Osteocyte (in vitro differentiated cells): ENCODE measurements at regions not wholly inside any gene's neighbourhood (a gene's known extent, or its start where the extent isn't known, plus 50 kb on each side); places are given as distances from the start of the nearest gene placed in this dataset.

ENCODE experiments used
- DNase-seq: peaks from one replicate; pipeline ENCODE4 v3.0.0; 2021; ENCODE audit warnings: mixed read lengths; ENCODE audit not compliant: unreplicated experiment; ENCODE audit errors: extremely low spot score
- H3K27ac Mint-ChIP-seq: one replicate; pipeline ENCODE4 v1.8.0; 2021; ENCODE audit warnings: mild to moderate bottlenecking, mixed read lengths; ENCODE audit not compliant: unreplicated experiment
- H3K27me3 Mint-ChIP-seq: one replicate; pipeline ENCODE4 v1.8.0; 2021; ENCODE audit warnings: mixed read lengths; ENCODE audit not compliant: unreplicated experiment
- H3K36me3 Mint-ChIP-seq: one replicate; pipeline ENCODE4 v1.8.0; 2021; ENCODE audit warnings: mixed read lengths; ENCODE audit not compliant: unreplicated experiment
- H3K4me1 Mint-ChIP-seq: one replicate; pipeline ENCODE4 v1.8.0; 2021; ENCODE audit warnings: mixed read lengths; ENCODE audit not compliant: unreplicated experiment
- H3K4me3 Mint-ChIP-seq: one replicate; pipeline ENCODE4 v1.8.0; 2021; ENCODE audit warnings: mild to moderate bottlenecking, moderate library complexity, mixed read lengths; ENCODE audit not compliant: unreplicated experiment
- H3K9me3 Mint-ChIP-seq: one replicate; pipeline ENCODE4 v1.8.0; 2021; ENCODE audit warnings: mixed read lengths; ENCODE audit not compliant: unreplicated experiment
- TF ChIP-seq, protein P1 (sequence below): fragments of 200-600 bp; sonication (generic); IDR thresholded peaks from 2 replicates; pipeline ENCODE4 v1.5.0; 2021; ENCODE audit warnings: antibody characterized with exemption, mild to moderate bottlenecking, moderate library complexity

DNA sequence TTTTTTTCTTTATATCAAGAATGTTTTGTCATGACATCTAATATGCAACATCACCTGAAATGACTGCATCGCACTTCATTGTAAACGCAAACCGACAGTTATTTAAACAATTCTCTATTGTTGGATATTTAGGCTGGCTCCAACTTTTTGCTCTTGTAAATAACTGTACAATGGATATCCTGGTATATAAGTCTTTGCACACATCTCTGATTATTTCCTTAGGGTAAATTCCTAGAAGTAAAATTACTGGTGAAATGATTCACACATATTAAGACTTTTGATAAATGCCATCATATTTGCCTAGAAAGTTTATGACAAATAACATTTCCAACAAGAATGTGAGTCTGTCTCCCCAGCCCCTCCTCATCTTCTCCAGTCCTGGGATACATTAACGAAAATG, 154.7 kb downstream of the TFAP2C start:
- no peak for DNase-seq
- Mint-ChIP-seq H3K4me1 (peaks cover 59% of the 10 kb centered on the region), H3K4me3 (no peak overlapping the region), H3K9me3 (no peaks in the 10 kb centered on the region), H3K27me3 (no peaks in the 10 kb centered on the region), H3K36me3 (no peaks in the 10 kb centered on the region), H3K27ac (no peak overlapping the region)
- TF ChIP-seq, protein P1, sequence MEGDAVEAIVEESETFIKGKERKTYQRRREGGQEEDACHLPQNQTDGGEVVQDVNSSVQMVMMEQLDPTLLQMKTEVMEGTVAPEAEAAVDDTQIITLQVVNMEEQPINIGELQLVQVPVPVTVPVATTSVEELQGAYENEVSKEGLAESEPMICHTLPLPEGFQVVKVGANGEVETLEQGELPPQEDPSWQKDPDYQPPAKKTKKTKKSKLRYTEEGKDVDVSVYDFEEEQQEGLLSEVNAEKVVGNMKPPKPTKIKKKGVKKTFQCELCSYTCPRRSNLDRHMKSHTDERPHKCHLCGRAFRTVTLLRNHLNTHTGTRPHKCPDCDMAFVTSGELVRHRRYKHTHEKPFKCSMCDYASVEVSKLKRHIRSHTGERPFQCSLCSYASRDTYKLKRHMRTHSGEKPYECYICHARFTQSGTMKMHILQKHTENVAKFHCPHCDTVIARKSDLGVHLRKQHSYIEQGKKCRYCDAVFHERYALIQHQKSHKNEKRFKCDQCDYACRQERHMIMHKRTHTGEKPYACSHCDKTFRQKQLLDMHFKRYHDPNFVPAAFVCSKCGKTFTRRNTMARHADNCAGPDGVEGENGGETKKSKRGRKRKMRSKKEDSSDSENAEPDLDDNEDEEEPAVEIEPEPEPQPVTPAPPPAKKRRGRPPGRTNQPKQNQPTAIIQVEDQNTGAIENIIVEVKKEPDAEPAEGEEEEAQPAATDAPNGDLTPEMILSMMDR = no peak

DNA sequence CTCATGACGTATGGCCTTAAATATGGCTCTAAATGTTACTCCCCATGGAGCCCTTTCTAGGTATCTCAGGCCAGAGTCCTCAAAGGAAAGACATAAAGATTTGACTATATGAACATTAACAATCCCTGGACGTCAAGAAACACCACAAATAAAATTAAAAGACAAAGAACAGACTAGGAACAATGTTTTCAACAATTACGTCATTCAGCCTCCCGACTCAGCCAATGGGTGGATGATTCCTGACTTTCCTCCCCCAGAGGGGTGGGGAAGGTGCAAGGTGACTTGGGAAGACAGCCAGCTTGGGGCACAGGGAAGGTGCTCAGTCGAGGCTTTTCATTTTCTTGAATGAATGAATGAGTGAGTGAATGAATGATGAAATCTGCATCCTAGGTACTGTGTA, 157.4 kb downstream of the TFAP2C start:
- H3K27ac Mint-ChIP-seq = peak overlapping the region; percentile 9

DNA sequence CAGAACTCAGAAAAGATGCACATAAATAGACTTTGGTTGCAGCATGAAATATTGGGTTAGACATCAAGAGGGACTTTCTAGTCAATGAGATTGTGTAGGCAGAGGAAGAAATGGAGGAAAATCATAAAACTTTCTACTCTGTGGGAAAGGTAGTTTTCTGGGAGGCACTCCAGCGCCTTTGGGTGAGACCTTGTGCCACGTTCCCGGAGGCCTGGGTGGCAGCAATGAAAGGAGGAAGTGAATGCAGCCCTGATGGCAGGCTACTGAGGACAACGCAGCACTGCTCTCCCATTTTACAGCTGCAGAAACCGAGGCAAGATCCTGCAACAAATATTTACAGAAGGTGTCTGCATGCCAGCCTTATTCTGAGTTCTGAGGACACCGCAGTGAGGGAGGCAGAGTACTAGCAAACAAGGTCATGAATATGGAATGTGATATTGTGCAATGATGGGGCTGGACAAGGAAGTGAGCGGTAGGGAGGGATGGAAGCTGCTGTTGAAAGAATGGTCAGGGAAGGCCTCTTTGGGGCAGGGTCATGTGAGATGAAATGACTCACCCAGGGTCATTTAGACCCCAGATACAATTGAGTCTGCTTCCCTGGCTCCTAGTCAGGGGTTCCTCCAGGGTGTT, 159.1 kb downstream of the TFAP2C start:
- no peaks in the 10 kb centered on the region for H3K9me3 Mint-ChIP-seq
- no peaks in the 10 kb centered on the region for H3K36me3 Mint-ChIP-seq
- H3K4me3 Mint-ChIP-seq = no peak overlapping the region
- TF ChIP-seq, protein P1 = no peak
- H3K27me3 Mint-ChIP-seq = no peaks in the 10 kb centered on the region
- no peak for DNase-seq
- H3K4me1 Mint-ChIP-seq = peaks cover 42% of the 10 kb centered on the region
- H3K27ac Mint-ChIP-seq = peak overlapping the region; percentile 77

More for the DNA sequence above, 157.4 kb downstream of the TFAP2C start:
- peaks cover 49% of the 10 kb centered on the region for H3K4me1 Mint-ChIP-seq
- TF ChIP-seq, protein P1 = no peak
- DNase-seq = no peak
- no peaks in the 10 kb centered on the region for H3K27me3 Mint-ChIP-seq
- H3K9me3 Mint-ChIP-seq = no peaks in the 10 kb centered on the region
- H3K4me3 Mint-ChIP-seq = no peak overlapping the region
- no peaks in the 10 kb centered on the region for H3K36me3 Mint-ChIP-seq

DNA sequence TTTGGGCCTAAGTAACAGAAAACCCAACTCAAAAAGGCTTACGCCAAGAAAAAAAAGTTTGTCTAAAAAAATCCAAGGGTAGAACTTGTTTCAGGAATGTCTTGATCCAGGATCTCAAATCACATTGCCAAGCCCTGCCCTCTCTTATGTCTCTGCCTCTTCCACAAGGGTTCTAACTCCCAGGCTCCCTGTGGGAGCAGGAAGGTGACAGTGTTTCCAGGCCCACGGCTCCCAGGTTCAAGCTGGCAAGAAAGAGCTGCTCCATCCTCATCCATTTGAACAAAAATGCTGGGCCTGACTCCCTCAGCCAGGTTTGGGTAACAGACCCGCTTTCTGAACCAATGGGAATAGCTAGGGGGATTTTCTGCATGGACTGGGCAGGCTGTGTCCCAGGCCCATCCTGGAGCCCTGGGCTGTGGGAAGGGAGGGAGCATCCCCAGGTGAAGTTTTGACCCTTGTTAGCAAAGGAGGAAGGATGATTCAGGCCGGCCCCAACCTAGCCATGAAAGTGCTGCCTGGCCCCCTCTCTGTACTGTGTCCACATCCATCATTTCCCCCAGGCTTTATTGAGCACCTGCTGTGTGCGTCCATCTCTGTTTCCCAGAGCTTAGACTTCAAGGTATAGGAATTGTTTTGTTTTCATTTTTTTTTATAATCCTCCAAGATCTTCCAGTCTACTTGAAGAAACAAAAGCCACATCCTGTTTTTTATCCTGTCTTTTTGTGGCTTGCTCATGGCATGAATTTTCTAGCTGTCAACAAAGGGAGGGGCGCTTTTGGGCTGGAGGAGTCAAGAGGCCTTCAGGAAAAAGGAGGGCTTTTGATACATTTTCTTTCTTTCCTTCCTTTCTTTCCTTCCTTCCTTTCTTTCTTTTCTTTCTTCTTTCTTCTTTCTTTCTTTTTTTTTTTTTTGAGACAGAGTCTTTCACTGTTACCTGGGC, 159.8 kb downstream of the TFAP2C start:
- no peaks in the 10 kb centered on the region for H3K9me3 Mint-ChIP-seq
- H3K36me3 Mint-ChIP-seq = no peaks in the 10 kb centered on the region
- H3K4me3 Mint-ChIP-seq = no peak overlapping the region
- peaks cover 37% of the 10 kb centered on the region for H3K4me1 Mint-ChIP-seq
- no peak for DNase-seq
- H3K27me3 Mint-ChIP-seq = no peaks in the 10 kb centered on the region
- H3K27ac Mint-ChIP-seq = peak overlapping the region; percentile 77
- TF ChIP-seq, protein P1 = no peak

DNA sequence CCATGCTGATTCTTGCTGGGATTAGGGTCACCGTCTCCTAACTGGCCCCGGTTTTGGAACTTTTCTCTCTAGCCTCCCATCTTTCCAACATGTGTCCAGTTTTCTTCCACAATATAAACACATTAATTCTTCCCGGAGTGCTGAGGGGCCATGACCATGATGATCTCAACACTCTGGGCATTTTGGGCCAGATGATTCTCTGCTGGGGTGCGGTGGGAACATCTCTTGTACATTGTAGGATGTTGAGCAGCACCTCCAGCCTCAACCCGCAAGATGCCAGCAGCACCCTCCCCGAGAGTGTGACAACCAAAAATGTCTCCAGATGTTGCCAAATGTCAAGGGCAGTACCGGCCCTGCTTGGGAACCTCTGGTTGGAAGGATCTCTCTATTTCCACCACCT, 164.8 kb downstream of the TFAP2C start:
- H3K36me3 Mint-ChIP-seq = no peaks in the 10 kb centered on the region
- peaks cover 20% of the 10 kb centered on the region for H3K4me1 Mint-ChIP-seq
- no peak overlapping the region for H3K27ac Mint-ChIP-seq
- DNase-seq = no peak
- TF ChIP-seq, protein P1 = no peak
- peaks cover 8% of the 10 kb centered on the region for H3K9me3 Mint-ChIP-seq
- H3K27me3 Mint-ChIP-seq = no peaks in the 10 kb centered on the region
- no peak overlapping the region for H3K4me3 Mint-ChIP-seq
